ELR (cell line): ENCODE measurements at regions not wholly inside any gene's neighbourhood (a gene's known extent, or its start where the extent isn't known, plus 50 kb on each side); places are given as distances from the start of the nearest gene placed in this dataset.

Experiments
- DNase-seq: peaks from one replicate; pipeline ENCODE4 v3.0.0-alpha.2; 2015; ENCODE audit warnings: low read depth

GRCh38 chr4:83723609-83724008, 187.7 kb downstream of the GPAT3 start:
- no peak for DNase-seq

DNA sequence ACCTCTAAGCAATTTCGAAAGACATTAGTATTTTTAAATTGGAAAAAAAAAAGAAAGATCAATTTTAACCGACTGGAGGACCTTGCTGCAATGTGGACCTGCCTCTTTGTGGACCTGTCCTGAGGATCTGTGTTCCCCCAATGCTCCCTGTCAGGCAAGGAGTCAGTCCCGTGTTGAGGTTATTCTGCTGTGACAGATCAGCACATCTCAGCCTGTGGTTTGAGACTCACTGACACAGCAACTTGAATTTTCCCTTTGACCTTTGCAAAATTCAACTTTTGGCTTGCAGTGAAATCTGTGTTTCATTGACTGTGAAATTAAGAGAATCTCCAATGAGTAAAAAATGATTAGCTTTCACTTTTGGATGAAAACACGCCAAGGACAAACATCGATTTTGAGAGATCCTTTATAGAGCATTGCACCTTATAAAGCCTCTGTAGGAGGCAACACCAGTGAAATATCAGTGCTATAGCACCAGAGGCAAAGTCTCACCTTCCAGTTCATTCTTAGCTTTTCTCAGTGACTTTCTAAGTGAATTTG, 186.9 kb downstream of the GPAT3 start:
- no peak for DNase-seq

- peak; percentile 5 for DNase-seq
Measured at GRCh38 chr4:83716874-83717273, 181.0 kb downstream of the GPAT3 start.

DNA sequence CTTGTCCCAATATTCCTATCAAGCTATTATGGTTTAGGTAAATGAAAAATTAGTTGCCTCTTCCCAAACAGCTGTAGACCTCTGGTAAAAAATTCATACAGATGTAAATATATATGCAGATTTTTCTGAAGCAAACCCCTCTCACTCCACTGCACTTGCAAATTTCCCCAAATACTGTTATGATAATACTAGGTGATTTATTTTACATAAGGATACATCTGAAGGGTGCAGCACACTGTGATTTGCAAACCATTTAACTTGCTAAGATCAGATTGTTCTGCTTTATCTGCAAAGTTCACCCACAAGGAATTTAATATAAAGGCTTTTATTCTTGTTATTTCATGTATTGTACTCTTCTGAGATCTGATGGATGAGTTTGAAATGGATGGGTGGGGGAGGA, 177.0 kb downstream of the GPAT3 start:
- DNase-seq = no peak

- no peak for DNase-seq
Measured at GRCh38 chr4:83709627-83710026, 173.7 kb downstream of the GPAT3 start.

- no peak for DNase-seq
Measured at GRCh38 chr4:83708500-83709175, 172.7 kb downstream of the GPAT3 start.

- DNase-seq = no peak
Measured at GRCh38 chr4:83704786-83705185, 168.9 kb downstream of the GPAT3 start.

DNA sequence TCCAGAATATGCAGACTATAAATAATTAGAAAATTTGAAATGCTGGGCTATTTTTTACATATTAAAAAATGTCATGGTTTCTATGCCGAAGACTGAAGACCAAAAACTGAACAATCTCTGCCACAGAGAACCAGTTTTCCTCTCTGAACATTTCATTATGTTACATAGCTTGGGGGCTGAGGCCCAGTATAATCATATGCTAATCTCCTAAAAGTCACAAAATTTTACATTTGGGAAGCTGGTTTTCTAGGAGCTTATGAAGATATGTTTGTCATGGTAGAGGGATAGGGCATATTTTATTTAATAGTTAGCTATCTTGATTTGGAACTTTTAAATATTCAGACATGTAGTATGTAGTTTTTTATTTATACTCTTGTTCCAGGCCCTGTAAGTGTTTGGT, 167.8 kb downstream of the GPAT3 start:
- DNase-seq = no peak

- no peak for DNase-seq
Measured at GRCh38 chr4:83701041-83701440, 165.1 kb downstream of the GPAT3 start.

DNA sequence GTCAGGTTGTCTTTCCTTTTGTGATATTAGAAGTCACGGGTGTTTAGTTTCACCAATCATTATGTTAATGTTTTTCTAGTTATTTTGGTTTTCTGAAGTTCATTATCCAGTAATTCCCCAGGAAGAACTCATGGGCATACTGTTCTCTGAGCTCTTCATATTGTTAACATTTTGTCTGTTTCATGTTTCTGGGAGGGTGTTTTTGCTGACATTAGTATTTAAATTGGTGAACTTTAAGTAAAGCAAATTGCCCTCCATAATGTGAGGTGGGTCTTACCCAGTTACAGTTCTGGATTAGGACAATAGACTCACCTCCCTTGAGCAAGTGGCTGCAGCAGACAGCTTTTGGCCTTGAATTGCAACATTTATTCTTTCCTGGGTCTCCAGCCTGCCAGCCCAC, 163.4 kb downstream of the GPAT3 start:
- DNase-seq = no peak

- peak; percentile 84 for DNase-seq
Measured at GRCh38 chr4:83692028-83692427, 156.1 kb downstream of the GPAT3 start.

DNA sequence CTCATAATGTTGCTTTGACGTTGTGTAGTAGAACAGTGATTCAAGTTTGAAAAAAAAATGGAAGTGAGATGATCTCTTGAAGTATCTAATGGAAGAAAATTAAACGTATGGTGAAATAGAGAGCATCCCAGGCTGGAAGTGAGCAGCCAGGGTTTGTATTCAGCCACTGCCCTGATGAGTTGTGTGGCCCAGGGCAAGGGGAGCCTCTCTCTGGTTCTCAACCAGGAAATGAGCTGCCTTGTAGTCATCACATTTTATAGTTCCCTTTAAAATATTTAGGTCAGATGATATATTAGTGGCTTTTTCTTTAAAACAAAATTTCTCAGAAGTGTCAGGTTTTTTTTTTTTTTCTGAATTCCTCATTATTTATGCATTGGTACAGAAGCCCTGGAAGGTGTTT, 150.3 kb downstream of the GPAT3 start:
- DNase-seq = peak; percentile 91

GRCh38 chr4:83679692-83680091, 143.8 kb downstream of the GPAT3 start:
- no peak for DNase-seq

DNA sequence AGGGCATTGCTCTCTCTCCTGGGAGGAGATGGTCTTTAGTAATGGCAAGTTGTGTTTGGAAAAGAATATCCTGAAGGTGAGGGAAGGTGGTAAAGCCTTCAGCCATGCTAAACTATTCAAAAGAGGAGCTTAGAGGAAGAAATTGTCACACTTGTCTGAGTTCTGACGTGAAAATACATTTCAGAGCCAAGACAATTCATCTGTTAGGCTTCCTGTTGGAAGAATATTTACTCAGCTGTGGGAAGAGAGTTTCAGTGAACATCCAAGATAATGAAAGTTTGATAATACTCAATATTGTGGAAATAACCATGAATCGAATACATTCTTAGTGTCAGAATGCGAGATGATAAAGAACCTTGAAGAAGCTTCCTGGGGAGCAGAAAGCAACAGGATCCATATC, 143.3 kb downstream of the GPAT3 start:
- DNase-seq = no peak

DNA sequence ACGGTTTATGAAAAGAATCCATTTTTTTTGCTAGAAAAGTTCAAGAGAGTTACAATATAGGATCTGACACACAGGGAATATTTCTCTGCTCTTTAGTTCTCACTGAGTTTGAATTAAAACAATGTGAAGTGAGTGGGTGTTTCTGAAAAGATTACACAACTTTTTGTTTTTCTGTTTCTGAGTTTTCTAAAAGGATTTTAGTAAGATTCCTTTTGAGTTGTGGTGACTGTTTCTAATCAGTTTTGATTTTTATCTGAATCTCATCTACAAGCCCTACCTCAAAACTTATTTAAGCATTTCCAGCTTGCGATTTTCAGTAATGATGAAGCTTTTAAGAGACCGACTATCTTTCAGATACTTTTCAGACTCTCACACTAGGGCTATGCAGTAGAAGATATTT, 141.7 kb downstream of the GPAT3 start:
- no peak for DNase-seq

DNA sequence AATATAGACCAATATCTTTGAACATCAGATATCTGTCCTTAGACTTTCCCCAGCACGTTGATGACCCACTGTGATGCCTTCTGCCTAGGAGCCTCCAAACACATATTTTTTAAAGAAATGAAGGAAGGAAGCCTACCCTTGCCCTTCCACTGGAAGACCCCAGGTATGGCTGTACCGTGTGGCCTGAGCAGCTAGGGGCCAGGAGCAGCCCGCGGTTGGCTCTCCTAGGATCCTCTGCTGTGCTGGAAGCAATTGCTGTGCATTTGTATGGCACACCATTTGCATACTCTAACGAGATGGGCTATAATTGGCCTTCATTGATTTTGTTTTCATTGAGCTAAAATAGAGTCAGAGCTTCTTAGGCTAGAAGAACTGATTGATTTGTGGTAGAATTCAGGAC, 128.8 kb downstream of the GPAT3 start:
- no peak for DNase-seq

DNA sequence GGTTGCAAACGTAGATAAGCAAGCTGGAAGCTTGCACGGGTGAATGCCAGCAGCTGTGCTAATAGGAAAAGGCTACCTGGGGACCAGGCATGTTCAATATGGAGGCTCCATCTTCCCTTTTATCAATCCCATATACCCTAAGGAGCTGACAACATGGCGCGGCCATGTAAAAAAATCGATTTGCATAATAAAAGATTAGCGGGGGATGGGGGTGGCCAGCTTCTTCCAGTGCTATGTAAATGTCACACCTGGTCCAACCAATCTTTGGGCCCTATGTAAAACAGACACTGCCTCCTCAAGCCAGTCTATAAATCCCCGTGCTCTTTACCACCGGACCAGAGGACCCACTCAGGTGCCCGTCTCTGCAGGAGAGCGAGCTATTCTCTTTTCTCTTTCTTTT, 128.2 kb downstream of the GPAT3 start:
- DNase-seq = no peak

DNA sequence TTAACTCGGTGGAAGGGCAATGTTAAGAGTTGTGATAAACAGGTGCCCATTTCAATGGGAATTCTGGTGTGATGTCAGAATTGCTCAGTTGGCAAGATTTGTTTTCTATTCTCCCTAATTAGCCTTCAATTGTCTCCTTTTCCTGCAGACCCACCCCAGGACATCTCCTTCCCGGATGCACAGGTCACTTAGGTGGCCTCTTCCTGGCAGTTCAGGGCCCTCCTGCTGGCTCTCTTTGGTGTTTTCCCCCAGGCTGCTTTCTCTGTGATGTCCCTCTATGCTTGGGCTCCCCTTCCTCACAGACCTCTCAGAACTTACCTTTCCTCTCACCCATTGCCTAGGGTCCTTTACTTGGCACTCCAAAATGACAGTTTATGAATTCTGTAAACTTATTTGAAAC, 126.3 kb downstream of the GPAT3 start:
- no peak for DNase-seq

DNA sequence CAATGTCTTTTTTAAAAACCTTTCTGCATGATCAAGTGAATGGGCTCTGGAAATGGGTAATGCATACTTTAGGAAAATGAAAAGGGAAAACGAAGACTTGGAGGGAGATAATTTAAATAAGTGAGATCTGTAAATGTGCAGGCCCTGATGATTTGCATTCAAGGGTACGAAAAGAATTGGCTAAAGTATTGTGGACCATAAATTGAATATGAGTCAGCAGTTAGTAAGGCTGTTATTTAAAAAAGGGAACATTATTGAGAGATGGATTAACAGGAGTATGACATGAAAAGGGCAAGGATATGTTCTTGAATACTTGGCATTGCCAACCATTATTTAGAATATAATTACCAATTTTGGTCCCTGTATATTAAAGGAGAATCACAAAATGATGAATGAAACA, 125.5 kb downstream of the GPAT3 start:
- DNase-seq = no peak

DNA sequence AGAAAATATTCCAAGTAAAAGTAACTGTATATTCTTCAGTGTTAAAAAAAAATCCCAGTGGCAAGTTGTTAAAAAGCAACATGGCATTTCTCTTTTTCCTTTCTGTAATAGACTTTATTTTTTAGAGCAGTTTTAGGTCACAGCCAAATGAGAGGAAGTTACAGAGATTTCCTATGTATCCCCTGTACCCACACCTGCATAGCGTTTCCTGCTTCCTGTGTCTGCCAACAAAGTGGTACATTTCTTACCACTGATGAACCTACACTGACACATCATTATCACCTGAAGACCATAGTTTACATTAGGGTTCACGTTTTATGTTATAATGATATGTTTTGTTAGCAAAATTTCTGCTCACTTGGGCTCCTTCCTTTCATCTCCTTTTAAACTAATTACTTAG, 124.7 kb downstream of the GPAT3 start:
- DNase-seq = no peak

- no peak for DNase-seq
Measured at GRCh38 chr4:83658806-83659205, 122.9 kb downstream of the GPAT3 start.

DNA sequence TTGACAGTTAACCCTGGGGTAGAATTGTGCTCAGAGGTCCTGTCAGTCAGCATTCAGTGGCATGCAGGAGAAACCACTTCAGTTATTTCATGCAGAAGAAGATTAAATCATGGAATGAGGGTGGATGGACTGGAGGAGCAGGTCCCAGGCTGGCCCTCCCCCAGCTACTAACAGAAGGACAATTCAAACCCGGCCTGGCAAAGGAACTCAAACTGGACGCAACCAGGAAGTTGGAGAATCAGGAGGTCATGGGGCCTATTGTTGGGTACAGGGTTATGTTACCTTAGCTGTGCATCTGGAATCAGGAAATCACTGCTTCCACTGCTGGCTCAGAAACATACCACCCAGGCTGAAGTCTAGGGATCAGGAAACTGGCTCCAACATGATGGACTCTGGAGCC, 121.4 kb downstream of the GPAT3 start:
- DNase-seq = no peak
